ENCODE measurements at regions not wholly inside any gene's neighbourhood (a gene's known extent, or its start where the extent isn't known, plus 50 kb on each side); places are given as distances from the start of the nearest gene placed in this dataset.

DNA sequence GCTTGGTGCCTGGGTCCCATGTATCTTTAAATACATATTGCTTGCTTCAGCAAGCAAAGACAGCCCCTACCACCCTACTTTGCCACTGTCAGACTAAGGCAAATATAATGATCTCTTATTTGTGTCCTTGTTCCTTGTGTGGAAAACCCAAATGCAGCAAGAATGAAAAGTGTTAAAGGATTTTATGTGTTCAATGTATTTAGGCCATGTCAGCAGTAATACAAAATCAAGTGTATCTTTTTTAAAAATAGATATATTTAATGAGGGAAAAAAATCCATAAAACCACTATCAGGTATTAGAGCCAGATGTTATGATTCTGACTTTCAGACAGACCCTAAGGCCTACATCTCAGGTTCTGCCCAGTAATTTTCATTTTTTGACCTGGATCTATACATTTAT, 374.5 kb downstream of the SEC14L1 start:
- Histone ChIP-seq H3K36me3 (no peaks in the 10 kb centered on the region), H3K9me3 (no peaks in the 10 kb centered on the region), H3K4me1 (ENCODE audit: control insufficient read depth in 1 of 2, insufficient read depth in 1 of 2, low read depth in 1 of 2, low read length in 1 of 2) (peaks cover 5 to 13% of the 10 kb centered on the region in 2 experiments), H3K27me3 (peaks cover 17% of the 10 kb centered on the region), H3K27ac (no peak overlapping the region), H3K4me3 (ENCODE audit: low read depth in 1 of 2, low read length in 1 of 2) (no peak overlapping the region)
- TF ChIP-seq, protein P1, sequence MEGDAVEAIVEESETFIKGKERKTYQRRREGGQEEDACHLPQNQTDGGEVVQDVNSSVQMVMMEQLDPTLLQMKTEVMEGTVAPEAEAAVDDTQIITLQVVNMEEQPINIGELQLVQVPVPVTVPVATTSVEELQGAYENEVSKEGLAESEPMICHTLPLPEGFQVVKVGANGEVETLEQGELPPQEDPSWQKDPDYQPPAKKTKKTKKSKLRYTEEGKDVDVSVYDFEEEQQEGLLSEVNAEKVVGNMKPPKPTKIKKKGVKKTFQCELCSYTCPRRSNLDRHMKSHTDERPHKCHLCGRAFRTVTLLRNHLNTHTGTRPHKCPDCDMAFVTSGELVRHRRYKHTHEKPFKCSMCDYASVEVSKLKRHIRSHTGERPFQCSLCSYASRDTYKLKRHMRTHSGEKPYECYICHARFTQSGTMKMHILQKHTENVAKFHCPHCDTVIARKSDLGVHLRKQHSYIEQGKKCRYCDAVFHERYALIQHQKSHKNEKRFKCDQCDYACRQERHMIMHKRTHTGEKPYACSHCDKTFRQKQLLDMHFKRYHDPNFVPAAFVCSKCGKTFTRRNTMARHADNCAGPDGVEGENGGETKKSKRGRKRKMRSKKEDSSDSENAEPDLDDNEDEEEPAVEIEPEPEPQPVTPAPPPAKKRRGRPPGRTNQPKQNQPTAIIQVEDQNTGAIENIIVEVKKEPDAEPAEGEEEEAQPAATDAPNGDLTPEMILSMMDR (IDR thresholded peaks at IDR 0.05) = no peak

DNA sequence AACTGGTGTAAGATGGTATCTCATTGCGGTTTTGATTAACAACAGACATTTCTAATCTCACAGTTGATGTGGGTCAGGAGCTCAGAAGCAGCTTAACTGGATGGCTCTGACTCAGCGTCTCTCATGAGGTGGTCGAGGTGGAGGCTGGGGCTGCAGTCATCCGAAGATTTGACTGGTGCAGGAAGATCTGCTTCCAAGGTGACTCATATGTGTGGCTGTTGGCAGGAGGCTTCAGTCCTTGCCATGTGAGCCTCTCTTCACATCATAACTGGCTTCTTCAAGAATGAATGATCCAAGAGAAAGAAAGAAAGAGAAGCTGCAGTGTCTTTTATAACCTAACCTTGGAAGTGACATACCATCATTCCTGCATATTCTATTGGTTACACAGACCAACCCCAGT, 376.1 kb downstream of the SEC14L1 start:
- TF ChIP-seq, protein P1 (IDR thresholded peaks at IDR 0.05) = no peak
- H3K4me3 ChIP-seq (ENCODE audit: low read depth in 1 of 2, low read length in 1 of 2) = no peak overlapping the region
- no peaks in the 10 kb centered on the region for H3K9me3 ChIP-seq
- H3K4me1 ChIP-seq (ENCODE audit: control insufficient read depth in 1 of 2, insufficient read depth in 1 of 2, low read depth in 1 of 2, low read length in 1 of 2) = peaks cover 4 to 8% of the 10 kb centered on the region in 2 experiments
- H3K27me3 ChIP-seq = peaks cover 17% of the 10 kb centered on the region
- no peak overlapping the region for H3K27ac ChIP-seq
- no peaks in the 10 kb centered on the region for H3K36me3 ChIP-seq

DNA sequence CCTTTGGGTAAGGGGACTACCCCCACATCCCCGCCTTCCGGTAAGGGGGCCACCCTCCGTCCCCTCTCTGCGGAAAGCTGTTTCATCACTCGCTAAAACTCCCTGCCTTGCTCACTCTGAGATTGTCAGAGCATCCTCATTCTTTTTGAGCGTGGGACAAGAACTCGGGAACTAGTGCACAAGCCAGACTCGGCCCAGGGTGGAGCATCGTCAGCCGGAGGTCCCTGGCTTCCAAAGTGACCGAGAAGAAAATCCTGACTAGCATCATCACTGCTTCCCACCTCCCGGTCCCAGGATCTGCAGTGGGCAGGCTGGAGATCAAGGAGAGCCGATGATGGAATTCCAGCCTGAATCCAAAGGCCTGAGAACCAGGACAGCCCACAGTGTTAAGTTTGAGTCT, 380.3 kb downstream of the SEC14L1 start:
- peaks cover 15% of the 10 kb centered on the region for H3K27me3 ChIP-seq
- H3K4me1 ChIP-seq (ENCODE audit: control insufficient read depth in 1 of 2, insufficient read depth in 1 of 2, low read depth in 1 of 2, low read length in 1 of 2) = no peaks in the 10 kb centered on the region
- no peaks in the 10 kb centered on the region for H3K9me3 ChIP-seq
- H3K27ac ChIP-seq = no peak overlapping the region
- H3K36me3 ChIP-seq = no peaks in the 10 kb centered on the region
- H3K4me3 ChIP-seq (ENCODE audit: low read depth in 1 of 2, low read length in 1 of 2) = no peak overlapping the region
- TF ChIP-seq, protein P1 (IDR thresholded peaks at IDR 0.05) = no peak

DNA sequence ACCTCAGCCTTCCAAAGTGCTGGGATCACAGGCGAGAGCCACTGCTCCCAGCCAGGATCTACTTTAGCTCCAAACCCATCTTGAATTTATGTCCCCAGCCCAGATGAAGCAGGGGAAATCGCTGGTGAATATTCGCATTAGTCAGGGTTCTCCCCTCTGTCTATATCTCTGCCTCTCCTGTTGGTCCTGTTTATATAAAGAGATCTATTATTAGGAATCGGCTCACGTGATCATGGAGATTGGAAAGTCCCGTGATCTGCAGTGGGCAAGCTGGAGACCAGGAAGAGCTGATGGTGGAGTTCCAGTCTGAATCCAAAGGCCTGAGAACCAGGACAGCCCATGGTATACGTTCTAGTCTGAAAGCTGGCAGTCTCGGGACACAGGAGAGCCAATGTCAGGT, 382.8 kb downstream of the SEC14L1 start:
- H3K36me3 ChIP-seq = no peaks in the 10 kb centered on the region
- H3K9me3 ChIP-seq = no peaks in the 10 kb centered on the region
- no peaks in the 10 kb centered on the region for H3K4me1 ChIP-seq (ENCODE audit: control insufficient read depth in 1 of 2, insufficient read depth in 1 of 2, low read depth in 1 of 2, low read length in 1 of 2)
- TF ChIP-seq, protein P1 (IDR thresholded peaks at IDR 0.05) = no peak
- H3K27ac ChIP-seq = no peak overlapping the region
- peaks cover 29% of the 10 kb centered on the region for H3K27me3 ChIP-seq
- H3K4me3 ChIP-seq (ENCODE audit: low read depth in 1 of 2, low read length in 1 of 2) = no peak overlapping the region

DNA sequence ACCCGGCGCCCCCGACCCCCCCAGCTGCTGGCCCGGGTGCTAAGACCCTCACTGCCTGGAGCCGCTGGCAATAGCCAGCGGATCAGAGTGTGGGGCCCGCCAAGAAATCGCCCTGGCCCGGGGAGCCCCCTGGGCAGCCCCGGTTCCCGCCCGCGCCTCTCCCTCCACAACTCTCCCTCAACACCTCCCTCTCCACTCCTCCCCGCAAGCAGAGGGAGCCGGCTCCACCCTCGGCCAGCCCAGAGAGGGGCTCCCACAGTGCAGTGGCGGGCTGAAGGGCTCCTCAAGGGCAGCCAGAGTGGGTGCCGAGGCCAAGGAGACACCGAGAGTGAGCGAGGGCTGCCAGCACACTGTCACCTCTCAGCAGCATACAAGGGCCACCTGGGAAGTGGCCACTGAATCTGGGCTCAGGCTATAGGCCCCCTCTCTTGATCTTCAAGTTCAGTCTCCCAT, 385.5 kb downstream of the SEC14L1 start:
- TF ChIP-seq, protein P1 (IDR thresholded peaks at IDR 0.05) = no peak
- Histone ChIP-seq H3K36me3 (no peaks in the 10 kb centered on the region), H3K27me3 (peaks cover 56% of the 10 kb centered on the region), H3K4me1 (ENCODE audit: control insufficient read depth in 1 of 2, insufficient read depth in 1 of 2, low read depth in 1 of 2, low read length in 1 of 2) (no peaks in the 10 kb centered on the region), H3K9me3 (no peaks in the 10 kb centered on the region), H3K4me3 (ENCODE audit: low read depth in 1 of 2, low read length in 1 of 2) (no peak overlapping the region), H3K27ac (no peak overlapping the region)

All from neutrophil (primary cell).